SK-N-SH (cell line): ENCODE measurements at regions not wholly inside any gene's neighbourhood (a gene's known extent, or its start where the extent isn't known, plus 50 kb on each side); places are given as distances from the start of the nearest gene placed in this dataset.

Experiments
- CTCF ChIA-PET: fragments of 300-600, 350-600 bp; formaldehyde crosslinking; extraction: SDS; loops from one replicate; lab custom pipeline; 2021; lab: Yijun Ruan, JAX
- POLR2A ChIA-PET: fragments of 350-600 bp; sonication (Branson Sonifier 250); formaldehyde crosslinking; extraction: SDS; loops from one replicate; lab custom pipeline; 2020; ENCODE audit warnings: antibody characterized with exemption, inconsistent platforms; lab: Yijun Ruan, JAX
- DNase-seq: peaks from one replicate; pipeline ENCODE4 v3.0.0; 2012
- H2AFZ ChIP-seq: fragments of 200-600 bp; sonication (generic); 2 replicates; pipeline ENCODE4 v1.8.1; 2016; ENCODE audit warnings: antibody characterized with exemption, mild to moderate bottlenecking, low read depth
- H3F3A ChIP-seq: fragments of 200-600 bp; sonication (generic); replicated peaks from 2 replicates; pipeline ENCODE3; 2016; ENCODE audit warnings: antibody characterized with exemption, mild to moderate bottlenecking; ENCODE audit not compliant: insufficient read depth
- H3K27ac ChIP-seq, 2 experiments: fragments of 200-500 bp in 1 of 2; fragments of 200-600 bp in 1 of 2; sonication (Bioruptor generic) in 1 of 2; sonication (generic), shearing (Covaris generic) in 1 of 2; 2 replicates each; pipeline versions ENCODE4 v1.5.1 to v1.6.1; 2014 to 2016; ENCODE audit warnings: low read depth in 2 of 2, inconsistent platforms in 1 of 2, low read length in 1 of 2, mild to moderate bottlenecking in 1 of 2, mixed read lengths in 1 of 2
- H3K27me3 ChIP-seq: fragments of 200-600 bp; sonication (generic), shearing (Covaris generic); 2 replicates; pipeline ENCODE4 v1.6.1; 2016; ENCODE audit warnings: mixed run types; ENCODE audit not compliant: insufficient read depth
- H3K36me3 ChIP-seq, 2 experiments: fragments of 200-500 bp in 1 of 2; fragments of 200-600 bp in 1 of 2; sonication (Bioruptor generic) in 1 of 2; sonication (generic) in 1 of 2; replicated peaks in 1 of 2; 2 replicates each; pipeline versions ENCODE3 to v1.5.1; 2014 to 2016; ENCODE audit warnings: low read length in 1 of 2, mild to moderate bottlenecking in 1 of 2; ENCODE audit not compliant: insufficient read depth in 2 of 2, control insufficient read depth in 1 of 2
- H3K4me1 ChIP-seq, 2 experiments: fragments of 200-500 bp in 1 of 2; fragments of 200-600 bp in 1 of 2; sonication (Bioruptor generic) in 1 of 2; sonication (generic), shearing (Covaris generic) in 1 of 2; 2 replicates each; pipeline versions ENCODE4 v1.5.1 to v1.6.1; 2014 to 2016; ENCODE audit warnings: low read depth in 1 of 2, low read length in 1 of 2, mixed run types in 1 of 2; ENCODE audit not compliant: insufficient read depth in 2 of 2, control insufficient read depth in 1 of 2
- H3K4me2 ChIP-seq: fragments of 200-600 bp; sonication (generic), shearing (Covaris generic); 2 replicates; pipeline ENCODE4 v1.6.1; 2017; ENCODE audit warnings: mixed run types
- H3K4me3 ChIP-seq, 2 experiments: fragments of 200-500 bp in 1 of 2; fragments of 200-600 bp in 1 of 2; sonication (Bioruptor generic) in 1 of 2; sonication (generic), shearing (Covaris generic) in 1 of 2; 2 replicates each; pipeline versions ENCODE4 v1.5.1 to v1.8.1; 2014 to 2016; ENCODE audit warnings: low read depth in 2 of 2, inconsistent platforms in 1 of 2, low read length in 1 of 2, mild to moderate bottlenecking in 1 of 2, mixed read lengths in 1 of 2, moderate library complexity in 1 of 2
- H3K79me2 ChIP-seq: fragments of 200-600 bp; sonication (generic); 2 replicates; pipeline ENCODE4 v1.8.1; 2017; ENCODE audit warnings: mild to moderate bottlenecking; ENCODE audit not compliant: insufficient read depth
- H3K9ac ChIP-seq: fragments of 200-600 bp; sonication (generic); 2 replicates; pipeline ENCODE4 v1.6.1; 2017; ENCODE audit warnings: mixed run types
- H3K9me2 ChIP-seq: fragments of 200-600 bp; sonication (generic); 2 replicates; pipeline ENCODE4 v1.6.1; 2017; ENCODE audit warnings: mixed run types
- H3K9me3 ChIP-seq: fragments of 200-600 bp; sonication (generic); 2 replicates; pipeline ENCODE4 v1.6.1; 2017; ENCODE audit warnings: mixed run types, mild to moderate bottlenecking, moderate library complexity
- H4K20me1 ChIP-seq: fragments of 200-600 bp; sonication (generic); 2 replicates; pipeline ENCODE4 v1.6.1; 2017; ENCODE audit warnings: mild to moderate bottlenecking, mixed run types; ENCODE audit not compliant: insufficient read depth
- ELF1 ChIP-seq: IDR thresholded peaks from 2 replicates; pipeline ENCODE4 v1.4.0; 2012
- EZH2phosphoT487 ChIP-seq: fragments of 200-600 bp; sonication (generic); IDR thresholded peaks from 2 replicates; pipeline ENCODE4 v1.6.1; 2017; ENCODE audit warnings: low read depth, mixed run types, mild to moderate bottlenecking, antibody characterized with exemption, moderate library complexity, borderline replicate concordance
- FOSL2 ChIP-seq: IDR thresholded peaks from 2 replicates; pipeline ENCODE4 v1.4.0; 2012; ENCODE audit warnings: low read depth, mild to moderate bottlenecking, moderate library complexity, borderline replicate concordance
- FOXM1 ChIP-seq: IDR thresholded peaks from 2 replicates; pipeline ENCODE4 v1.4.0; 2012; ENCODE audit warnings: low read depth, mild to moderate bottlenecking
- JUND ChIP-seq: IDR thresholded peaks from 2 replicates; pipeline ENCODE4 v1.4.0; 2012
- MEF2A ChIP-seq: IDR thresholded peaks from 2 replicates; pipeline ENCODE4 v1.4.0; 2012; ENCODE audit warnings: low read depth, borderline replicate concordance
- MXI1 ChIP-seq: IDR thresholded peaks from 2 replicates; pipeline ENCODE4 v1.6.1; 2012; ENCODE audit warnings: mild to moderate bottlenecking, low read depth, low read length, improper control_type of control experiment
- RFX5 ChIP-seq: IDR thresholded peaks from 2 replicates; pipeline ENCODE4 v1.6.1; 2012; ENCODE audit warnings: mild to moderate bottlenecking, improper control_type of control experiment, low read length
- RXRA ChIP-seq: IDR thresholded peaks from 2 replicates; pipeline ENCODE4 v1.4.0; 2012; ENCODE audit warnings: low read depth, mild to moderate bottlenecking, borderline replicate concordance
- SIN3A ChIP-seq: IDR thresholded peaks from 2 replicates; pipeline ENCODE4 v1.6.1; 2012; ENCODE audit warnings: low read depth, mild to moderate bottlenecking, low read length, moderate library complexity, borderline replicate concordance
- TAF1 ChIP-seq: IDR thresholded peaks from 2 replicates; pipeline ENCODE4 v1.6.1; 2012; ENCODE audit warnings: low read depth, mild to moderate bottlenecking, low read length, moderate library complexity, borderline replicate concordance
- TCF12 ChIP-seq: IDR thresholded peaks from 2 replicates; pipeline ENCODE4 v1.4.0; 2012
- TEAD4 ChIP-seq: IDR thresholded peaks from 2 replicates; pipeline ENCODE4 v1.4.0; 2012; ENCODE audit warnings: mild to moderate bottlenecking, borderline replicate concordance; ENCODE audit not compliant: insufficient read depth
- WGBS: methylation state at CpG from one replicate; pipeline ENCODE4 v1.1.6; 2017; ENCODE audit warnings: low lambda C conversion rate; 5-methylcytosine and 5-hydroxymethylcytosine counted together
- TF ChIP-seq, protein P1 (sequence below): IDR thresholded peaks from 2 replicates; pipeline ENCODE4 v1.4.0; 2012; ENCODE audit warnings: low read depth, borderline replicate concordance
- TF ChIP-seq, protein P2 (sequence below): fragments of 200-600 bp; sonication (generic); IDR thresholded peaks from 2 replicates; pipeline ENCODE4 v1.6.1; 2017; ENCODE audit warnings: antibody characterized with exemption, mild to moderate bottlenecking, moderate library complexity
- TF ChIP-seq, protein P3 (sequence below): fragments of 150-350 bp; IDR thresholded peaks from 2 replicates; pipeline ENCODE4 v1.6.1; 2017; ENCODE audit warnings: antibody characterized with exemption, low read length, low read depth, borderline replicate concordance
- TF ChIP-seq, protein P4 (sequence below): IDR thresholded peaks from 2 replicates; pipeline ENCODE4 v1.4.0; 2012; ENCODE audit warnings: low read depth, borderline replicate concordance

DNA sequence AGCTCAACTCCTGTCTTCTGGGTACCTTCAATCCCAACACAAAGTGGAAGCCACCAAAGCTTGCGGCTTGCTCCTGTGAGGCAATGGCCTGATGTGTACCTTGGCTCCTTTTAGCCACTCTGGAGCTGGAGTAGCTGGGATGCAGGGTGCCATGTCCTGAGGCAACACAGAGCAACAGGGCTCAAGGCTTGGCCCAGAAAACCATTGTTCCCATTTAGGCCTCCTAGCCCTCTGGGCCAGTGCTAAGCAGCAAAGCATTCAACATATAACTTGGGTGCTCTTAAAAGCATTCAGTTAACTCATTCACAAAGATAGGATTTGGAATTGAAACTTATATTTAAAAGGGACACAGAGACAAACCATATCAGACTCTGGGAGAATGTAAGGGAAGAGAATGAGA, 194.5 kb upstream of the ARHGEF9 start:
- POLR2A ChIA-PET = no interaction called here
- H3K4me1 ChIP-seq = no peaks in the 10 kb centered on the region
- no peaks in the 10 kb centered on the region for H3K79me2 ChIP-seq
- no peak overlapping the region for H3K9ac ChIP-seq
- no peak for DNase-seq
- no peaks in the 10 kb centered on the region for H3F3A ChIP-seq
- CTCF ChIA-PET = no interaction called here
- no peaks in the 10 kb centered on the region for H3K27me3 ChIP-seq
- H3K4me2 ChIP-seq = no peak overlapping the region
- H4K20me1 ChIP-seq = no peaks in the 10 kb centered on the region
- TF ChIP-seq FOSL2 (no peak), MEF2A (no peak), SIN3A (no peak), RFX5 (no peak)
- TF ChIP-seq, all 33 proteins: peak for 0
- 0% methylated on average over 1 of the region's 1 CpG for WGBS
- Histone ChIP-seq H3K4me3 (no peak overlapping the region), H2AFZ (no peak overlapping the region), H3K9me2 (no peaks in the 10 kb centered on the region), H3K36me3 (no peaks in the 10 kb centered on the region), H3K9me3 (no peaks in the 10 kb centered on the region), H3K27ac (no peak overlapping the region)

- POLR2A ChIA-PET = no interaction called here
- 0% methylated on average over 1 of the region's 1 CpG for WGBS
- no peaks in the 10 kb centered on the region for H3K9me2 ChIP-seq
- H3K9ac ChIP-seq = no peak overlapping the region
- DNase-seq = no peak
- CTCF ChIA-PET = no interaction called here
- H3K36me3 ChIP-seq = no peaks in the 10 kb centered on the region
- H3K4me3 ChIP-seq = no peak overlapping the region
- no peaks in the 10 kb centered on the region for H3K4me1 ChIP-seq
- H3K27ac ChIP-seq = no peak overlapping the region
- H3K9me3 ChIP-seq = no peaks in the 10 kb centered on the region
- H3K79me2 ChIP-seq = no peaks in the 10 kb centered on the region
- no peak overlapping the region for H2AFZ ChIP-seq
- H3F3A ChIP-seq = no peaks in the 10 kb centered on the region
- H3K27me3 ChIP-seq = no peaks in the 10 kb centered on the region
- H4K20me1 ChIP-seq = no peaks in the 10 kb centered on the region
- no peak for TF ChIP-seq FOXM1
- no peak for TF ChIP-seq JUND
- TF ChIP-seq TEAD4 = no peak
- H3K4me2 ChIP-seq = no peak overlapping the region
These were observed 182.5 kb upstream of the ARHGEF9 start for GRCh38 chrX:63967551-63967950.

DNA sequence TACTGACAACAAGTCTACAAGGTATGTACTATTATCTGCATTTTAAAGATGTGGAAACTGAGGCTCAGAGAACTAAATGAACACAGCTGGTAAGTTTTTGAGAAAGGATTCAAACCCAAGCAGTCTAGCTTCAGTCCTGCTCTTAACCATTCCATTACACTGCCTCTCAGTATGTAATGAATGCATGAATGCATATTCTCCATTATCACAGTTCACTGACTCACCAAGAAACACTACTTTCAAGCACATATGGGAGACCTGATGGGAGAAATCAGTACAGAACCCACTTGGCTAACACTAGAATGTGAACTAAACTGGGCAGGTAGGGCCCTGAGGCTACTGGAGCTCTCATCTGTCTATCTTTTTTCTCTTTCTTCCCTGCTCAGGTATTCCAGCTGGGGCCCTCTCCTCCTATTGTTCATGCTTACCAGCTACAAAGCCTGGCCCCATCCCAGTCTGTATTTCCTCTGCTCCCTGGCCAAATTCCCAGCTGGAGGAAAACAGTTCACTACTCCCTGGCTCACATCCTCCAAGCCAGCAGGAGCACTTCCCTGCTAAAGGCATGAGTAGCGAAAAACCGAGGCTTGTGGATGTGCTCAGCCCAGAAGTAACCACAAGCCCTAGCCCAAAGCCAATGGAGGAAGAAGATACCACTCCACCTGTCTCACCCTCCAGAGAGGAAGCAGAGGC, 178.2 kb upstream of the ARHGEF9 start:
- Histone ChIP-seq H3K79me2 (no peaks in the 10 kb centered on the region), H3K27ac (no peak overlapping the region), H2AFZ (no peak overlapping the region), H3K9me3 (no peaks in the 10 kb centered on the region), H3K4me1 (no peaks in the 10 kb centered on the region), H3F3A (no peaks in the 10 kb centered on the region), H3K4me3 (no peak overlapping the region), H3K27me3 (no peaks in the 10 kb centered on the region), H3K9me2 (no peaks in the 10 kb centered on the region), H4K20me1 (no peaks in the 10 kb centered on the region), H3K9ac (no peak overlapping the region), H3K36me3 (no peaks in the 10 kb centered on the region), H3K4me2 (no peak overlapping the region)
- ChIA-PET POLR2A (no interaction called here), CTCF (no interaction called here)
- 0% methylated on average over 2 of the region's 2 CpGs for WGBS
- no peak for DNase-seq
- TF ChIP-seq FOSL2 (no peak), JUND (no peak), ELF1 (no peak), TCF12 (no peak), RXRA (no peak), EZH2phosphoT487 (no peak), TAF1 (no peak), MXI1 (no peak)
- TF ChIP-seq, protein P1, sequence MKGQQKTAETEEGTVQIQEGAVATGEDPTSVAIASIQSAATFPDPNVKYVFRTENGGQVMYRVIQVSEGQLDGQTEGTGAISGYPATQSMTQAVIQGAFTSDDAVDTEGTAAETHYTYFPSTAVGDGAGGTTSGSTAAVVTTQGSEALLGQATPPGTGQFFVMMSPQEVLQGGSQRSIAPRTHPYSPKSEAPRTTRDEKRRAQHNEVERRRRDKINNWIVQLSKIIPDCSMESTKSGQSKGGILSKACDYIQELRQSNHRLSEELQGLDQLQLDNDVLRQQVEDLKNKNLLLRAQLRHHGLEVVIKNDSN = no peak
- TF ChIP-seq, protein P2, sequence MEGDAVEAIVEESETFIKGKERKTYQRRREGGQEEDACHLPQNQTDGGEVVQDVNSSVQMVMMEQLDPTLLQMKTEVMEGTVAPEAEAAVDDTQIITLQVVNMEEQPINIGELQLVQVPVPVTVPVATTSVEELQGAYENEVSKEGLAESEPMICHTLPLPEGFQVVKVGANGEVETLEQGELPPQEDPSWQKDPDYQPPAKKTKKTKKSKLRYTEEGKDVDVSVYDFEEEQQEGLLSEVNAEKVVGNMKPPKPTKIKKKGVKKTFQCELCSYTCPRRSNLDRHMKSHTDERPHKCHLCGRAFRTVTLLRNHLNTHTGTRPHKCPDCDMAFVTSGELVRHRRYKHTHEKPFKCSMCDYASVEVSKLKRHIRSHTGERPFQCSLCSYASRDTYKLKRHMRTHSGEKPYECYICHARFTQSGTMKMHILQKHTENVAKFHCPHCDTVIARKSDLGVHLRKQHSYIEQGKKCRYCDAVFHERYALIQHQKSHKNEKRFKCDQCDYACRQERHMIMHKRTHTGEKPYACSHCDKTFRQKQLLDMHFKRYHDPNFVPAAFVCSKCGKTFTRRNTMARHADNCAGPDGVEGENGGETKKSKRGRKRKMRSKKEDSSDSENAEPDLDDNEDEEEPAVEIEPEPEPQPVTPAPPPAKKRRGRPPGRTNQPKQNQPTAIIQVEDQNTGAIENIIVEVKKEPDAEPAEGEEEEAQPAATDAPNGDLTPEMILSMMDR = no peak
- TF ChIP-seq, protein P3, sequence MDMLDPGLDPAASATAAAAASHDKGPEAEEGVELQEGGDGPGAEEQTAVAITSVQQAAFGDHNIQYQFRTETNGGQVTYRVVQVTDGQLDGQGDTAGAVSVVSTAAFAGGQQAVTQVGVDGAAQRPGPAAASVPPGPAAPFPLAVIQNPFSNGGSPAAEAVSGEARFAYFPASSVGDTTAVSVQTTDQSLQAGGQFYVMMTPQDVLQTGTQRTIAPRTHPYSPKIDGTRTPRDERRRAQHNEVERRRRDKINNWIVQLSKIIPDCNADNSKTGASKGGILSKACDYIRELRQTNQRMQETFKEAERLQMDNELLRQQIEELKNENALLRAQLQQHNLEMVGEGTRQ = no peak
- TF ChIP-seq, protein P4, sequence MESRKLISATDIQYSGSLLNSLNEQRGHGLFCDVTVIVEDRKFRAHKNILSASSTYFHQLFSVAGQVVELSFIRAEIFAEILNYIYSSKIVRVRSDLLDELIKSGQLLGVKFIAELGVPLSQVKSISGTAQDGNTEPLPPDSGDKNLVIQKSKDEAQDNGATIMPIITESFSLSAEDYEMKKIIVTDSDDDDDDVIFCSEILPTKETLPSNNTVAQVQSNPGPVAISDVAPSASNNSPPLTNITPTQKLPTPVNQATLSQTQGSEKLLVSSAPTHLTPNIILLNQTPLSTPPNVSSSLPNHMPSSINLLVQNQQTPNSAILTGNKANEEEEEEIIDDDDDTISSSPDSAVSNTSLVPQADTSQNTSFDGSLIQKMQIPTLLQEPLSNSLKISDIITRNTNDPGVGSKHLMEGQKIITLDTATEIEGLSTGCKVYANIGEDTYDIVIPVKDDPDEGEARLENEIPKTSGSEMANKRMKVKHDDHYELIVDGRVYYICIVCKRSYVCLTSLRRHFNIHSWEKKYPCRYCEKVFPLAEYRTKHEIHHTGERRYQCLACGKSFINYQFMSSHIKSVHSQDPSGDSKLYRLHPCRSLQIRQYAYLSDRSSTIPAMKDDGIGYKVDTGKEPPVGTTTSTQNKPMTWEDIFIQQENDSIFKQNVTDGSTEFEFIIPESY = no peak
